ENCODE measurements at regions not wholly inside any gene's neighbourhood (a gene's known extent, or its start where the extent isn't known, plus 50 kb on each side); places are given as distances from the start of the nearest gene placed in this dataset.

GRCh38 chr10:44787480-44788075, 123.6 kb upstream of the TMEM72 start:
- no peak for TF ChIP-seq CTCF (IDR thresholded peaks at IDR 0.05; ENCODE audit: insufficient read depth, low read depth, low read length, missing control alignments)
- no peak overlapping the region for H3K4me3 ChIP-seq (ENCODE audit: low read length)
- DNase-seq (ENCODE audit: low read depth), result no peak

GRCh38 chr10:44788147-44789129, 122.7 kb upstream of the TMEM72 start:
- no peak for DNase-seq (ENCODE audit: low read depth)
- no peak overlapping the region for H3K4me3 ChIP-seq (ENCODE audit: low read length)
- TF ChIP-seq CTCF (IDR thresholded peaks at IDR 0.05; ENCODE audit: insufficient read depth, low read depth, low read length, missing control alignments), result no peak

GRCh38 chr10:44792119-44792775, 118.9 kb upstream of the TMEM72 start:
- DNase-seq (ENCODE audit: low read depth), result no peak
- H3K4me3 ChIP-seq (ENCODE audit: low read length), result no peak overlapping the region
- no peak for TF ChIP-seq CTCF (IDR thresholded peaks at IDR 0.05; ENCODE audit: insufficient read depth, low read depth, low read length, missing control alignments)

- no peak for DNase-seq (ENCODE audit: low read depth)
- H3K4me3 ChIP-seq (ENCODE audit: low read length), result no peak overlapping the region
- TF ChIP-seq CTCF (IDR thresholded peaks at IDR 0.05; ENCODE audit: insufficient read depth, low read depth, low read length, missing control alignments), result no peak
These were observed 111.2 kb upstream of the TMEM72 start for GRCh38 chr10:44799966-44800365.

DNA sequence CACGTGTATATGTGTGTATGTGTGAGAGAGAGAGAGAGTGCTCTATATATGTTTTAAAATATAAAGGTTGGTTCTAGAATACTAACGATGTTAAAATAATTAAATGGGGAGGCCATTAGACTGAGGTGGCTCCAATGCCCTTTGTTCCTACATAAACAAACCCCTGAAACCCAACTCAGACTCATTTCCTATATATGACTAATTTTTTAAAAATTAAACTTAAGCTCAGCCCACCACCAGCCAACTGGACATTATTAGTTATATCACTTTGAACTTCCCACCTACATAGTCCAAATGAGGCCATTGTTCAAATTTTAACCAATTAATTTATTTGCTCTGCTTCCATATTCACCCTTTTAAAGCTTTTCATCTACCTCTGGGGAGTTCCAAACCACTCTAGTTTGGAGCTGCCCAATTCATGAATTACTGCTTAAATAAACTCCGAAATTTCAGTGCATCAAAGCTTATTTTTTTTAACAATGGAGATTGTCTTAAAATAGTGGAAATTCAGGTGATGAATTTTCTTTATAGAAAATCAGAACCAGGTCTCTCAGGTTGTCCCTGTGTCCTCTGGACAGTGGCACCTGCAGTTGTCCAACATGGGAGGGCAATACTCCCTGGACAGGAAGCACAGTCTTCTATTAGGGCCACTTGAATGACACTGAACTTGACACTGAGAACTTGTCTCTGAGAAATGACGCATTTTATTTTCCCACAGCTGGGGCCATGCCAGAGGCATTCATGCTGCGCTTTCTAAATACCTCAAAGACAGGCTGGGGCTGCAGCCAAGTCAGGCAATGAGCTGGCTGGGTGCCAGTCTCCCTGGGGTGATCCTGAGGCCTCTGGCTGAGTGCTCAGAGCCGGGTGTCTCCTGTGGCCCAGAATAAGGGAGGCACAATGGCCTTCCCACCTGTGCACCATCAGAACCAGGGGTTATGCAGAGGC, 109.5 kb upstream of the TMEM72 start:
- TF ChIP-seq CTCF (IDR thresholded peaks at IDR 0.05; ENCODE audit: insufficient read depth, low read depth, low read length, missing control alignments), result no peak
- peak; percentile 77 for DNase-seq (ENCODE audit: low read depth)
- H3K4me3 ChIP-seq (ENCODE audit: low read length), result no peak overlapping the region

DNA sequence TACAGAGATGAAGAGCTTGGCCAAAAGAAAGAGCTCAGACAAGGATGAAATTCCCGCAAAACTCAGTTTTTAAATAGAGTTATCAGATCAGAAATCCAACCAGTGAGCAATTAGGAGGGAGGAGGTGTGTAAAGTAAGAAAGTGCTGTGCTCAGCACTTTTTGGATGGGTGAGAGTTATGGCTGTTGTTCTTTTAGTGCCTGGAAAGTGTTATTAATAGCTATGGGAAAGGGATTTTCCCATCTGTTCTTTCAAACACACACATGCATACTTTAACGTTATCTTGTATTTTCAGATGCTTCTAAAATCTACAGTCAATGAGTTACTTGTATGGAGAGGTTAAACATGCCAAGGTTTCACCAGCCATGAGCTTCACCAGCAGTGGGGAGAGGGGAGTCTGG, 107.3 kb upstream of the TMEM72 start:
- no peak overlapping the region for H3K4me3 ChIP-seq (ENCODE audit: low read length)
- DNase-seq (ENCODE audit: low read depth), result no peak
- no peak for TF ChIP-seq CTCF (IDR thresholded peaks at IDR 0.05; ENCODE audit: insufficient read depth, low read depth, low read length, missing control alignments)

All from epithelial cell of esophagus (primary cell).